GM18502 (cell line): ENCODE measurements at regions not wholly inside any gene's neighbourhood (a gene's known extent, or its start where the extent isn't known, plus 50 kb on each side); places are given as distances from the start of the nearest gene placed in this dataset.
A peak's percentile ranks its signal among the peaks of the same experiment; 100 is the strongest.

ENCODE experiments used
- ATAC-seq: cut with Tn5 transposase; IDR thresholded peaks from one replicate; pipeline ENCODE4 v1.9.1; 2021; ENCODE audit warnings: mild to moderate bottlenecking; ENCODE audit not compliant: unreplicated experiment, poor library complexity

DNA sequence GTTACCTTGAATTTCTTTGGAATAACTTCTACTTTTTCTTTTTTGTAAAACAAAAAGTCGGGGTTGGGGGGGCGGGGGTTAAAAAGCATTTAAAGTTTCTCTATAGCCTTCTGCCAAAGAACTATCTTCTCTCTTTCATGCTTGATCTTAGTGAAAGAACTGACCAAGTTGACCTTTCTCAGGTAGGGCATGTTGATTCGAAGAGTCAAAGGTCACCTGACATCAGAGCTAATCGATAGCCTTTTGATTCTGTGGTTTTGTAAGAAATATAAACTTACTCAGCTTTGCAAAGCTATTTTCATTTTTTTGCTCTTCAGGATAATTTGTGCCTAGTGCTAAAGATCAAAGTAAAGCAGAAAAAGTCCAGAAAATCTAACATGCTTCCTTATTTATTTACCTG is 181.5 kb downstream of the IRS2 start:
- ATAC-seq = no peak

- no peak for ATAC-seq
These were observed 184.0 kb downstream of the IRS2 start for GRCh38 chr13:109602356-109602755.

- ATAC-seq = no peak
These were observed 186.3 kb downstream of the IRS2 start for GRCh38 chr13:109599901-109600657.

DNA sequence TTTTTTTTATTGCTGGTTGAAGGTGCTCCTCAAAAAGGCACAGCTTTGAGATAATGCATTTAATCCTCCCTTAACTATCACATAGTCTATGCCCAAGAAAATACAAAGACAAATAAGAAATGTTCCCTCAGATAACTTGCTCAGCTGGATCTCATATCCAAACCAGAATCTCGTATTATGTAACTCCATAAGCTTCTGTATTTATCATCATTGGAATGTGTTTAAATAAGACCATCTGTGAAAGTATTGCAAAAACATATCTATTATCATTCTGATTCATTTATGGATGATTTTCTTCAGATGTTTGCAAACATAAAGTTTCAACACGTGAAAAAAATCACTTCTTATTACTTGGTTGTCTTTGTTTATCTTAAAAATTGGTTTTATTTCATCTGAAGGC is 190.9 kb downstream of the IRS2 start:
- no peak for ATAC-seq

GRCh38 chr13:109593230-109593629 is 193.2 kb downstream of the IRS2 start:
- no peak for ATAC-seq

DNA sequence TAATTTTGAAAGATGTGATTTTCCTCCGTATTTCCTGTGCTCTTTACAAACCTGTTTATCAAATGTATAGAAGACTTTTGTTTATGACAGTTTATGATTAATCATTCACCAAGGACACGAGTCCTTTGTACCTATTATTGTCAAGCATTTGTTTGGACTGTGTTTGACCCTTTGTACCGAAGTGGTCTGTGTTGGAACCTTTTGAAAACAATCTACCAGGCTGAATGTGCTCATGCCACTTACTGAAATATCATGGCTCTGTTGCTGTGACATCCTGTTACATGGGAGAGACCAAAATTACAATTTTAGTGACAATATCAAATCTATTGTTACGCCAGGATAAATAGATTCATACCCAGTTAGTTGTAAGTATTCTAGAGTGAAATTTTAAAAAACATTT is 193.6 kb downstream of the IRS2 start:
- ATAC-seq = no peak

GRCh38 chr13:109587689-109588088 is 198.7 kb downstream of the IRS2 start:
- no peak for ATAC-seq

- no peak for ATAC-seq
These were observed 199.7 kb downstream of the IRS2 start for GRCh38 chr13:109586509-109587346.

DNA sequence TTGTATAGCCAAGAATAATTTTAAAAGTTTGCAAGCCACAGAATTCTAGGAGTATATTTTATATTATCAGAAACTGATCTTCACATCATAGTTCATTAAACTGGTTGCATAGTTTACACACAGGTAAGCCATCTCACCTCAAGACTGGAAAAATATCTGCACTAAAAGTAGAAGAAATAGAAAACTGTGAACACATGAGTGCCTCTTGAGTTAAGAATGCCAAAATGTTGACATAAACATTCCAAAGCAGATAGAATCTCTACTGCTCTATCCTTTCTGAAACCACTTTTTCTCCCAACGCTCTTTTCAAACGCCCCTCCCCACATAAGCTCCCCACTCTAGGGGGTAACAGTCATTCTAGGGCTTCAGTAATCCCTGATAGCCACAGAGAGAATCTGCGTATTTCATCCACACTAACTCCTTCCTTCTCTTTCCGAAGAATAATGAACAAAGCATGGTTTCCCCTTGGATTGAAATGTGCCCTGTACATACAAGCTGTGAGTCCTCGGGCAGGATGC is 201.5 kb downstream of the IRS2 start:
- no peak for ATAC-seq

GRCh38 chr13:109577191-109577700 is 209.1 kb downstream of the IRS2 start:
- ATAC-seq = no peak

GRCh38 chr13:109576331-109576813 is 210.0 kb downstream of the IRS2 start:
- ATAC-seq = no peak

- no peak for ATAC-seq
These were observed 210.6 kb downstream of the IRS2 start for GRCh38 chr13:109575821-109576220.

- ATAC-seq = no peak
These were observed 214.0 kb downstream of the IRS2 start for GRCh38 chr13:109572389-109572788.

DNA sequence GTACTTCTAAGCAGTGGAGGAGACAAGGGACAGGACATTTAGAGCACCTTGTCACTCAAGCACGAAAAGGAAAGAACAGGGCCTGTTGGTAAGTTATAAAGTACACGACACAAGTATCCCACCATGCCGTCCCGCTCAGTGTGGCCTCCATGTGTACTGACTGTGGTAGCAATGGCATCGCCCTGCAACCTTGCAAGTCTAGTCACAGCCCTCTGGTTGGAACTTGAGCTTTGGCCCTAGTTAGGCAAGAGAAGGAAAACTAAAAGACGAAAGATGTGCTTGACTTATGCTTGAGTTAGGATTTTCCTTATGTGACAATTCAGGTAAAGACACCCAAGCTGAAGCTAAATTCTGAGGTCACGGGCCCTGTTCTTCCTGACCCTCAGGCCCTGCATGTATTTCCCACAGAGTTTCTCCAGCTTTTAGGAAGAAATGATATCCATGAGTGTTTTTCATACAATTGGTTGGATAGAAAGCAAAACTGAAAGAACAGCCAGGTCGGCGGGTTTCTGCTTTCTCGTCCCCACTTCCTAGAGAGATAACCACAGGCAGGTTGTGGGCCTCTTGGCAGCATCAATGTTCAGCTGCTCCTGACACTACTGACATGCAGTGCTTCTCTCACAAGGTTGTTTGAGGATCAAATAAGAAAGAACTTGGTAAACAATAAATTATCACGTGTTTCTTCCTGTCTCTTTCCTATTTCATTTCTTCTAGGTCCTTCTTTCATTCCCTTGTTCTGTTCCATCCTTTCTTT is 216.2 kb downstream of the IRS2 start:
- ATAC-seq = peak; percentile 99

- ATAC-seq = no peak
These were observed 218.0 kb downstream of the IRS2 start for GRCh38 chr13:109568339-109568818.

DNA sequence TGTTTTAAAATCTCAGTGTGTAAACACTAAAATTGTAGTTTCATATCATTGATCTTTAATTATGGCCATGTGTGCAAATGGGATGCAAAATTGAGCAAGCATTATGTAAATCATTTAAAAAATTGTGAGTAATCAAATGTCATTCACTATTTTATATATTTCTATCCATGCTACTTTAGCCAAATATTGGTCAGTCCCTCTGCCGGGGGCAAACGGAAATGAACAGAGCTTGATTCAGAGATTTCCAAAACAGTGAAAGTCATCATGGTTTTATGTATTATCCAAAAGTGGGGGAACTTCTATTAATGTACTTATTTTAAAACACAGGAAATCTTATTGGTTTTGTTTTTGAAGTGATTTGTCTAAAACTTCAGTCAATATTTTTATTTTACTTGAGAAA is 219.1 kb downstream of the IRS2 start:
- ATAC-seq = no peak

- ATAC-seq = no peak
These were observed 220.5 kb downstream of the IRS2 start for GRCh38 chr13:109565877-109566276.

DNA sequence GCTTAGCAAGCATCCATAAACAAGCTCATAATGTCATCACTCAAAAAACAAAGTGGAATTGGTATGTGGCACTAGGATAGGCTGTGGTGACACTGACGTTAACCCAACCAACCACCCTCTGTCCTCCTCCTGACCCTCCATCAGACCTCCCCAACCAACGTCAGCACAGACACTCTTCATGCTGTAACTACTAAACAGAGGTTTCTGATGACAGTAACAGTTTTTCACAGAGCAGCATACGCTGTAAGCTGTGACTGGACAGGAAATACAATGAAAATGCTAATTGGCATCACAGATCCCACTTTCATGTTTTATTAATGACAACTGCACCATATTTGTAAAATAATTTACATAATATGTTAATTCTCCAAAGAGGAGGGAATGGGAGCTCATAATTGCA is 238.0 kb downstream of the IRS2 start:
- no peak for ATAC-seq

DNA sequence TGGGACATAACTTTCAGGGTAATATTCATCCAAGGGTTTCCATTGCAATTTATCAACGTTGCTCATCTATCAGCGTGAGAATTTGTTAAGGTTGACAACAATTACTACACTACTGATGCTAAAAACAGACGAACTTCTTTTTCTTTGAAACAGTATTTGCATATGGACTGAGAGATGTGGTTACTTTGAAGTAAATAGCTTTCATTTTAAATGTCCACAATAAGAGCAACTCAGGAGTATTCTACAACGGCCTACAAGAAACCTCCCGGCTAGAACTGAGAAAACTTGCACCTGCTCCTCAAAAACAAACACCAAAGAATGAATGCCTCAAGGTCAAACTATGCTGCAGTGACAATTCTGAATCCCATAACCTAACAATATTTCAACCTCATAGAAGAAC is 238.4 kb downstream of the IRS2 start:
- ATAC-seq = no peak

- ATAC-seq = no peak
These were observed 240.5 kb downstream of the IRS2 start for GRCh38 chr13:109545931-109546330.
